GM12891 (cell line): ENCODE measurements at regions not wholly inside any gene's neighbourhood (a gene's known extent, or its start where the extent isn't known, plus 50 kb on each side); places are given as distances from the start of the nearest gene placed in this dataset.

ENCODE experiments used
- PAX5 ChIP-seq: IDR thresholded peaks from 2 replicates; pipeline ENCODE4 v1.6.1; 2011; ENCODE audit warnings: low read length, moderate library complexity, mild to moderate bottlenecking; ENCODE audit not compliant: insufficient read depth, severe bottlenecking
- POLR2A ChIP-seq: IDR thresholded peaks from 2 replicates; pipeline ENCODE4 v1.6.1; 2011; ENCODE audit warnings: low read depth, low read length, control low read depth
- POLR2AphosphoS5 ChIP-seq: IDR thresholded peaks from 2 replicates; pipeline ENCODE4 v1.6.1; 2011; ENCODE audit warnings: low read depth, low read length, control low read depth
- POU2F2 ChIP-seq: IDR thresholded peaks from 2 replicates; pipeline ENCODE4 v1.6.1; 2011; ENCODE audit warnings: low read depth, mild to moderate bottlenecking, control low read depth, low read length, moderate library complexity
- SPI1 ChIP-seq: IDR thresholded peaks from 2 replicates; pipeline ENCODE4 v1.6.1; 2011; ENCODE audit warnings: low read depth, low read length, control low read depth
- TAF1 ChIP-seq: IDR thresholded peaks from 2 replicates; pipeline ENCODE4 v1.6.1; 2011; ENCODE audit warnings: low read depth, low read length, control low read depth

DNA sequence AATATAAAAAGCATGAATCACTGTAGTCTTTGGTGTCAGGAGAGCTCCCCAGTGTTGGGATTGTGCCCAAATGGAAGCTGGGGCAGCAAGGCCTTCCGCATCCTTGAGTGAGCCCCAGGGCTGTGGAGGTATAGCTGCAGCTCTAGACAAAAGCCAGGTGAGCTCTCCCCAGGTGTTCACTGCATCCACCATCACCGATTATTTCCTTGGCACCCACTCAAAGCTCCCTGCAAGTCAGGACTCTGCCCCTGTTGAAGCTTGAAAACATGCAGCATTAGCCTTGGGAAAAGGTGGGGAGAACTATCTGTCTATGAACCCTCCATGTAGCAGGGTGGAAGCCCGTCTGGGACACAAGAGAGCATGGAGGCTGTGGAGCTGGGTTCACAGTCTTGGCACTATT, 228.8 kb downstream of the BMP7 start:
- no peak for TF ChIP-seq POLR2AphosphoS5
- no peak for TF ChIP-seq TAF1
- TF ChIP-seq POLR2A = no peak
- TF ChIP-seq SPI1 = no peak
- no peak for TF ChIP-seq PAX5
- TF ChIP-seq POU2F2 = no peak
